ENCODE measurements at regions not wholly inside any gene's neighbourhood (a gene's known extent, or its start where the extent isn't known, plus 50 kb on each side); places are given as distances from the start of the nearest gene placed in this dataset.

GRCh38 chr4:154143720-154144119 lies 347.9 kb downstream of the DCHS2 start:
- 33 to 42% methylated on average over 6 of the region's 6 CpGs for WGBS, 2 donors
- DNase-seq (no peak), FAIRE-seq (no peak), ATAC-seq (no peak)
- Histone ChIP-seq H3K4me3 (no peak overlapping the region), H3K27me3 (no peaks in the 10 kb centered on the region), H3K9me3 (no peaks in the 10 kb centered on the region), H3K36me3 (no peaks in the 10 kb centered on the region), H3K27ac (no peak overlapping the region), H3K4me1 (peaks cover 0 to 12% (median 5%) of the 10 kb centered on the region in 3 donors)
- intact Hi-C loops (cut with DNase I) = no loop called here
- TF ChIP-seq, protein P1, sequence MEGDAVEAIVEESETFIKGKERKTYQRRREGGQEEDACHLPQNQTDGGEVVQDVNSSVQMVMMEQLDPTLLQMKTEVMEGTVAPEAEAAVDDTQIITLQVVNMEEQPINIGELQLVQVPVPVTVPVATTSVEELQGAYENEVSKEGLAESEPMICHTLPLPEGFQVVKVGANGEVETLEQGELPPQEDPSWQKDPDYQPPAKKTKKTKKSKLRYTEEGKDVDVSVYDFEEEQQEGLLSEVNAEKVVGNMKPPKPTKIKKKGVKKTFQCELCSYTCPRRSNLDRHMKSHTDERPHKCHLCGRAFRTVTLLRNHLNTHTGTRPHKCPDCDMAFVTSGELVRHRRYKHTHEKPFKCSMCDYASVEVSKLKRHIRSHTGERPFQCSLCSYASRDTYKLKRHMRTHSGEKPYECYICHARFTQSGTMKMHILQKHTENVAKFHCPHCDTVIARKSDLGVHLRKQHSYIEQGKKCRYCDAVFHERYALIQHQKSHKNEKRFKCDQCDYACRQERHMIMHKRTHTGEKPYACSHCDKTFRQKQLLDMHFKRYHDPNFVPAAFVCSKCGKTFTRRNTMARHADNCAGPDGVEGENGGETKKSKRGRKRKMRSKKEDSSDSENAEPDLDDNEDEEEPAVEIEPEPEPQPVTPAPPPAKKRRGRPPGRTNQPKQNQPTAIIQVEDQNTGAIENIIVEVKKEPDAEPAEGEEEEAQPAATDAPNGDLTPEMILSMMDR (IDR thresholded peaks at IDR 0.05) = no peak

- ATAC-seq (peak; percentile 32 to 87 (median 78)), FAIRE-seq (no peak), DNase-seq (no peak)
- intact Hi-C loops (cut with DNase I) = no loop called here
- H3K4me1 ChIP-seq = peaks cover 0 to 15% (median 5%) of the 10 kb centered on the region in 3 donors
- H3K27ac ChIP-seq = no peak overlapping the region
- no peaks in the 10 kb centered on the region for H3K27me3 ChIP-seq
- H3K9me3 ChIP-seq = no peaks in the 10 kb centered on the region
- no peaks in the 10 kb centered on the region for H3K36me3 ChIP-seq
- H3K4me3 ChIP-seq = no peak overlapping the region
- 26 to 32% methylated on average over 2 of the region's 2 CpGs for WGBS, 2 donors
- TF ChIP-seq, protein P1 (IDR thresholded peaks at IDR 0.05) = no peak
Measured at GRCh38 chr4:154142664-154143063, 348.9 kb downstream of the DCHS2 start.

- H3K27me3 ChIP-seq = no peaks in the 10 kb centered on the region
- H3K4me1 ChIP-seq = peaks cover 0 to 15% (median 5%) of the 10 kb centered on the region in 3 donors
- no peak overlapping the region for H3K4me3 ChIP-seq
- no peaks in the 10 kb centered on the region for H3K9me3 ChIP-seq
- 83 to 94% methylated on average over 3 of the region's 3 CpGs for WGBS, 2 donors
- TF ChIP-seq, protein P1 (IDR thresholded peaks at IDR 0.05) = no peak
- H3K36me3 ChIP-seq = no peaks in the 10 kb centered on the region
- no peak for DNase-seq
- intact Hi-C loops (cut with DNase I) = no loop called here
- FAIRE-seq = no peak
- H3K27ac ChIP-seq = no peak overlapping the region
- ATAC-seq = no peak
Measured at GRCh38 chr4:154140869-154141268, 350.7 kb downstream of the DCHS2 start.

DNA sequence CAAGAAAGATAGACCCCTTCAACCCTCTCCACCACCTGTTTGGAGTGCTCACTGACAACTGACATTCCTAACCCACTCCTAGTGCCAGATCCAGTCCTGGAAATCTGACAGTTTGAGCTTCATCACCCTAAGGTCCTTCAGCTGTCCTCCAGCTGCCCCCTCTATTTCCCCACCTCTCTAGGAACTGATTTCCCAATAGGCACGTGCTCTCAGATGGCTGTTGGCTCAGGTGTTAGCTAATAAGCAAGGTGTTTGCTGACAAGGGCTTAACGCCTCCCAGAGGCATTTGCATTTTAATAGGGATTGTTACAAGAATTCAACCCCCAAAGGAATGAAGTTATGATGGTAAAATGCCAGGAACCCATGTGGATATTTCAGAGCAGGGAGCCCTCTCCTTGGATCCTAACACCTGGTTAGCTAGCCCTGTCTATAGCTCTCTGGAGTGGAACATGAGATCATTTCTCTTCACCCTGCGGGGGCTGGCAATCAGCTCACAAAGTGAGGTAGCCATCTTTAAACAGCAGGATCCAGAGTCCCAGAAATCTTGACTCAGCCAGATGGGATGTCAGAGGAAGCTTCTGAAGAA lies 348.5 kb upstream of the SFRP2 start:
- Histone ChIP-seq H3K4me1 (peaks cover 0 to 12% (median 5%) of the 10 kb centered on the region in 3 donors), H3K27me3 (no peaks in the 10 kb centered on the region), H3K36me3 (no peaks in the 10 kb centered on the region), H3K9me3 (no peaks in the 10 kb centered on the region), H3K27ac (no peak overlapping the region), H3K4me3 (no peak overlapping the region)
- no peak for FAIRE-seq
- ATAC-seq = no peak
- no peak for DNase-seq
- WGBS, 2 donors = 58 to 63% methylated on average over 3 of the region's 3 CpGs
- TF ChIP-seq, protein P1 (IDR thresholded peaks at IDR 0.05) = no peak
- intact Hi-C loops (cut with DNase I) = no loop called here

- H3K4me1 ChIP-seq = peaks cover 0 to 4% (median 0%) of the 10 kb centered on the region in 3 donors
- FAIRE-seq (no peak), DNase-seq (no peak), ATAC-seq (no peak)
- no peaks in the 10 kb centered on the region for H3K27me3 ChIP-seq
- no peak overlapping the region for H3K27ac ChIP-seq
- WGBS, 2 donors = 95 to 96% methylated on average over 18 of the region's 18 CpGs
- TF ChIP-seq, protein P1 (IDR thresholded peaks at IDR 0.05) = no peak
- no peak overlapping the region for H3K4me3 ChIP-seq
- intact Hi-C loops (cut with DNase I) = no loop called here
- no peaks in the 10 kb centered on the region for H3K36me3 ChIP-seq
- no peaks in the 10 kb centered on the region for H3K9me3 ChIP-seq
Measured at GRCh38 chr4:154135576-154135975, 346.7 kb upstream of the SFRP2 start.
